Testis (tissue), 2 donors: ENCODE measurements at regions not wholly inside any gene's neighbourhood (a gene's known extent, or its start where the extent isn't known, plus 50 kb on each side); places are given as distances from the start of the nearest gene placed in this dataset.

Experiments
- DNase-seq: peaks from one replicate; pipeline ENCODE4 v3.0.0-alpha.2; 2019
- H3K27ac ChIP-seq, 2 donors: fragments of 200-600 bp; sonication (generic); one replicate each; pipeline ENCODE4 v1.5.1; 2019
- H3K27me3 ChIP-seq: fragments of 200-600 bp; sonication (generic); one replicate; pipeline ENCODE4 v1.5.1; 2019
- H3K36me3 ChIP-seq: fragments of 200-600 bp; sonication (generic); one replicate; pipeline ENCODE4 v1.5.1; 2017; ENCODE audit warnings: low read depth; ENCODE audit errors: missing control alignments
- H3K4me1 ChIP-seq: fragments of 200-600 bp; sonication (generic); one replicate; pipeline ENCODE4 v1.5.1; 2019
- H3K4me3 ChIP-seq, 2 donors: fragments of 200-600 bp; sonication (generic); one replicate each; pipeline ENCODE4 v1.5.1; 2017 to 2019
- H3K9me3 ChIP-seq: fragments of 200-600 bp; sonication (generic); one replicate; pipeline ENCODE4 v1.5.1; 2017
- POLR2A ChIP-seq: fragments of 450-650 bp; IDR thresholded peaks from one replicate; pipeline ENCODE4 v1.6.1; 2017; ENCODE audit warnings: antibody characterized with exemption, mild to moderate bottlenecking, moderate library complexity
- WGBS, 2 donors: methylation state at CpG; one replicate each; pipeline ENCODE4 v1.1.5; 2018; 5-methylcytosine and 5-hydroxymethylcytosine counted together
- intact Hi-C: fragments of 100-400 bp; cut with DNase I; formaldehyde crosslinking; loops from one replicate; pipeline ENCODE4 v1.15.1; 2023; ENCODE audit warnings: low total_unique reads
- TF ChIP-seq, protein P1 (sequence below), 3 experiments: fragments of 450-650 bp in 2 of 3; fragments of 200-600 bp in 1 of 3; sonication (generic) in 1 of 3; IDR thresholded peaks; one replicate each; pipeline ENCODE4 v1.5.1; 2016 to 2019; ENCODE audit warnings: antibody characterized with exemption in 3 of 3, mild to moderate bottlenecking in 2 of 3, moderate library complexity in 1 of 3

DNA sequence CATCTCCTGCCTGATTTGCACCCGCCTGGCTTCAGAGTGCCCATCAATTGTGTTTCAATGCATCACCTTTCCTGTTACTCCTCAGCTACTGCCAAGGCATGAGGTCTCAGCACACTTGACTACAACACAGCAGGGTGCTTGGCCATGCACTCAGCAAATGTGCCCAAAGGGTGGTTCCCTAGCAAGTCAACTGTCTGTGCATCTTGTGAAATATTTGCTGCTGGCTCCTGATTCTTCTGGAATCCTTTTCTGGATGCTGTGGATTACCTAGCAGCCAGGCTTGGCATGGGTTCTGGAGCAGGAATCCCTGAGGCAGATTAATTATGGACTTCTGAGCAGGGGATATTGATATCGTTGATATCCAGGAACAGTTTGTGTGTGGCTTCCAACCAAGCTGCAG is 662.6 kb upstream of the MGMT start:
- no peaks in the 10 kb centered on the region for H3K27me3 ChIP-seq
- H3K4me3 ChIP-seq, result no peak overlapping the region
- no peak for TF ChIP-seq POLR2A
- TF ChIP-seq, protein P1, sequence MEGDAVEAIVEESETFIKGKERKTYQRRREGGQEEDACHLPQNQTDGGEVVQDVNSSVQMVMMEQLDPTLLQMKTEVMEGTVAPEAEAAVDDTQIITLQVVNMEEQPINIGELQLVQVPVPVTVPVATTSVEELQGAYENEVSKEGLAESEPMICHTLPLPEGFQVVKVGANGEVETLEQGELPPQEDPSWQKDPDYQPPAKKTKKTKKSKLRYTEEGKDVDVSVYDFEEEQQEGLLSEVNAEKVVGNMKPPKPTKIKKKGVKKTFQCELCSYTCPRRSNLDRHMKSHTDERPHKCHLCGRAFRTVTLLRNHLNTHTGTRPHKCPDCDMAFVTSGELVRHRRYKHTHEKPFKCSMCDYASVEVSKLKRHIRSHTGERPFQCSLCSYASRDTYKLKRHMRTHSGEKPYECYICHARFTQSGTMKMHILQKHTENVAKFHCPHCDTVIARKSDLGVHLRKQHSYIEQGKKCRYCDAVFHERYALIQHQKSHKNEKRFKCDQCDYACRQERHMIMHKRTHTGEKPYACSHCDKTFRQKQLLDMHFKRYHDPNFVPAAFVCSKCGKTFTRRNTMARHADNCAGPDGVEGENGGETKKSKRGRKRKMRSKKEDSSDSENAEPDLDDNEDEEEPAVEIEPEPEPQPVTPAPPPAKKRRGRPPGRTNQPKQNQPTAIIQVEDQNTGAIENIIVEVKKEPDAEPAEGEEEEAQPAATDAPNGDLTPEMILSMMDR (IDR thresholded peaks at IDR 0.05), result no peak
- 76 to 80% methylated on average over 2 of the region's 2 CpGs for WGBS, 2 donors
- no peak for DNase-seq
- intact Hi-C loops, result no loop called here
- H3K27ac ChIP-seq, result no peak overlapping the region
- no peaks in the 10 kb centered on the region for H3K9me3 ChIP-seq
- no peaks in the 10 kb centered on the region for H3K4me1 ChIP-seq
- H3K36me3 ChIP-seq, result no peaks in the 10 kb centered on the region

- intact Hi-C loops, result no loop called here
- Histone ChIP-seq H3K4me1 (no peaks in the 10 kb centered on the region), H3K4me3 (no peak overlapping the region), H3K9me3 (no peaks in the 10 kb centered on the region), H3K27ac (no peak overlapping the region), H3K27me3 (no peaks in the 10 kb centered on the region), H3K36me3 (no peaks in the 10 kb centered on the region)
- no peak for DNase-seq
- WGBS, 2 donors, result 69 to 72% methylated on average over 4 of the region's 4 CpGs
- TF ChIP-seq, protein P1 (IDR thresholded peaks at IDR 0.05), result no peak
- TF ChIP-seq POLR2A, result no peak
Observed at GRCh38 chr10:128808921-128809440, 658.1 kb upstream of the MGMT start.

GRCh38 chr10:128811511-128811910 is 655.5 kb upstream of the MGMT start:
- TF ChIP-seq, protein P1 (IDR thresholded peaks at IDR 0.05), result no peak
- no peak for TF ChIP-seq POLR2A
- no peaks in the 10 kb centered on the region for H3K27me3 ChIP-seq
- H3K27ac ChIP-seq, result no peak overlapping the region
- WGBS, 2 donors, result 65 to 69% methylated on average over 10 of the region's 10 CpGs
- no peaks in the 10 kb centered on the region for H3K4me1 ChIP-seq
- H3K4me3 ChIP-seq, result no peak overlapping the region
- H3K9me3 ChIP-seq, result no peaks in the 10 kb centered on the region
- no peaks in the 10 kb centered on the region for H3K36me3 ChIP-seq
- intact Hi-C loops, result no loop called here
- no peak for DNase-seq

DNA sequence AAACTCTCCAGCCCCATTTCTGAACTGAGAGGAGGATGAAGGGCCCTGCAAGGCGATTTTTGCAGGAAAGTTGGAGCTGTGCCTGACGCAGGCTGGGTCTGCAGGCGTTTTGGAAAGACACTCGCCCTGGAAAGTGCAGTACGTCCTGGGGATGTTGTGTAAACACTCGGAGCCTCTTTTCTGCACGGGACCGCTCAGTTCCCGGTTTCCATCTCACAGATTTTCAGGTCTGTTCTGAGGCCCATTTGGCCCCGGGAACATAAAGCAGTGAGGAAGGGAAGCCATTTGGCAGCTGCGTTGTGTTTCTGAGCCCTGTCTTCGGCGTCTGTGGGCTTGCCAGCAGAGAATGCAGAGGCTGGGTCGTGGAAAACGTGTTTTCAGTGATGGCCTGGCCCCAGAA is 655.0 kb upstream of the MGMT start:
- DNase-seq, result no peak
- TF ChIP-seq POLR2A, result no peak
- TF ChIP-seq, protein P1 (IDR thresholded peaks at IDR 0.05), result no peak

GRCh38 chr10:128813574-128813973 is 653.5 kb upstream of the MGMT start:
- Histone ChIP-seq H3K4me3 (no peak overlapping the region), H3K27me3 (no peaks in the 10 kb centered on the region), H3K27ac (no peak overlapping the region), H3K4me1 (no peaks in the 10 kb centered on the region), H3K36me3 (no peaks in the 10 kb centered on the region), H3K9me3 (no peaks in the 10 kb centered on the region)
- 75 to 86% methylated on average over 3 of the region's 3 CpGs for WGBS, 2 donors
- TF ChIP-seq POLR2A, result no peak
- TF ChIP-seq, protein P1 (IDR thresholded peaks at IDR 0.05), result no peak
- intact Hi-C loops, result no loop called here
- DNase-seq, result no peak

More for the DNA sequence above, 655.0 kb upstream of the MGMT start:
- H3K4me3 ChIP-seq, result no peak overlapping the region
- intact Hi-C loops, result no loop called here
- no peak overlapping the region for H3K27ac ChIP-seq
- H3K36me3 ChIP-seq, result no peaks in the 10 kb centered on the region
- H3K27me3 ChIP-seq, result no peaks in the 10 kb centered on the region
- H3K4me1 ChIP-seq, result no peaks in the 10 kb centered on the region
- WGBS, 2 donors, result 29 to 53% methylated on average over 12 to 15 of the region's 15 CpGs
- no peaks in the 10 kb centered on the region for H3K9me3 ChIP-seq
